Left lobe of liver (tissue), 2 donors: ENCODE measurements at regions not wholly inside any gene's neighbourhood (a gene's known extent, or its start where the extent isn't known, plus 50 kb on each side); places are given as distances from the start of the nearest gene placed in this dataset.
"Not testable (repeated sequence)": the region's sequence is repeated elsewhere in the genome, so short reads cannot be mapped to it uniquely, and the experiment has no call there.

Experiments
- ATAC-seq: fragments of 200-7000 bp; cut with Tn5 transposase; one replicate; pipeline ENCODE4 v1.9.1; 2020; ENCODE audit warnings: mild to moderate bottlenecking, moderate library complexity
- DNase-seq: peaks from one replicate; pipeline ENCODE4 v3.0.0-alpha.2; 2020; ENCODE audit warnings: low spot score
- donor health status: DM: no; HTN: no; CAD: no; lungs with moderate emphysema.
- donor health status: DM: no; HTN: yes; CAD: no.

- no peak for ATAC-seq
- no peak for DNase-seq
These were observed 50.2 kb upstream of the SLC35C1 start for GRCh38 chr11:45754741-45755140.

GRCh38 chr11:45754261-45754709 is 50.7 kb upstream of the SLC35C1 start:
- DNase-seq: no peak
- ATAC-seq: no peak

- no peak for ATAC-seq
- no peak for DNase-seq
These were observed 52.8 kb upstream of the SLC35C1 start for GRCh38 chr11:45752106-45752505.

GRCh38 chr11:45751430-45751829 is 53.5 kb upstream of the SLC35C1 start:
- ATAC-seq: no peak
- no peak for DNase-seq

GRCh38 chr11:45750439-45750838 is 54.5 kb upstream of the SLC35C1 start:
- DNase-seq (no peak), ATAC-seq (no peak)

- ATAC-seq (no peak), DNase-seq (no peak)
These were observed 56.1 kb upstream of the SLC35C1 start for GRCh38 chr11:45748801-45749200.

GRCh38 chr11:45745065-45745811 is 59.7 kb upstream of the SLC35C1 start:
- ATAC-seq (peak; percentile 31), DNase-seq (no peak)

GRCh38 chr11:45743556-45744468 is 61.1 kb upstream of the SLC35C1 start:
- ATAC-seq: no peak
- no peak for DNase-seq

- ATAC-seq (peak; percentile 61), DNase-seq (no peak)
These were observed 63.4 kb upstream of the SLC35C1 start for GRCh38 chr11:45741582-45741981.

GRCh38 chr11:45741032-45741431 is 63.9 kb upstream of the SLC35C1 start:
- DNase-seq (no peak), ATAC-seq (no peak)

- ATAC-seq (no peak), DNase-seq (no peak)
These were observed 65.1 kb upstream of the SLC35C1 start for GRCh38 chr11:45739866-45740265.

- DNase-seq, ATAC-seq: not testable (repeated sequence)
These were observed 65.9 kb upstream of the SLC35C1 start for GRCh38 chr11:45739071-45739470.

- DNase-seq, ATAC-seq: not testable (repeated sequence)
These were observed 66.8 kb upstream of the SLC35C1 start for GRCh38 chr11:45738194-45738593.

GRCh38 chr11:45737056-45737455 is 67.9 kb upstream of the SLC35C1 start:
- no peak for ATAC-seq
- no peak for DNase-seq

GRCh38 chr11:45736424-45736823 is 68.5 kb upstream of the SLC35C1 start:
- ATAC-seq (peak; percentile 95), DNase-seq (peak; percentile 83)

GRCh38 chr11:45733176-45733575 is 67.8 kb upstream of the CHST1 start:
- no peak for ATAC-seq
- DNase-seq: no peak

GRCh38 chr11:45732343-45732742 is 66.9 kb upstream of the CHST1 start:
- ATAC-seq: no peak

GRCh38 chr11:45731171-45731570 is 65.7 kb upstream of the CHST1 start:
- DNase-seq, ATAC-seq: not testable (repeated sequence)

More at GRCh38 chr11:45732343-45732742, 66.9 kb upstream of the CHST1 start:
- DNase-seq: no peak

- ATAC-seq (no peak), DNase-seq (no peak)
These were observed 64.6 kb upstream of the CHST1 start for GRCh38 chr11:45730014-45730413.

- no peak for DNase-seq
- no peak for ATAC-seq
These were observed 61.2 kb upstream of the CHST1 start for GRCh38 chr11:45726493-45727054.

GRCh38 chr11:45725776-45726492 is 60.5 kb upstream of the CHST1 start:
- ATAC-seq (no peak), DNase-seq (no peak)
